Mucosa of stomach (tissue), 1 donor: ENCODE measurements at regions not wholly inside any gene's neighbourhood (a gene's known extent, or its start where the extent isn't known, plus 50 kb on each side); places are given as distances from the start of the nearest gene placed in this dataset.

Source experiments
- H3K27me3 ChIP-seq: one replicate; pipeline ENCODE4 v1.7.0; 2013; ENCODE audit warnings: mild to moderate bottlenecking, low read length; ENCODE audit not compliant: control insufficient read depth, insufficient read depth
- H3K36me3 ChIP-seq: one replicate; pipeline ENCODE4 v1.7.0; 2013; ENCODE audit warnings: low read length; ENCODE audit not compliant: control insufficient read depth, insufficient read depth
- H3K4me1 ChIP-seq: one replicate; pipeline ENCODE4 v1.7.0; 2013; ENCODE audit warnings: mild to moderate bottlenecking, low read length; ENCODE audit not compliant: control insufficient read depth, insufficient read depth
- H3K4me3 ChIP-seq: one replicate; pipeline ENCODE4 v1.7.0; 2013; ENCODE audit warnings: low read length
- H3K9ac ChIP-seq: one replicate; pipeline ENCODE4 v1.7.0; 2013; ENCODE audit warnings: mild to moderate bottlenecking, low read length, moderate library complexity
- H3K9me3 ChIP-seq: one replicate; pipeline ENCODE4 v1.7.0; 2013; ENCODE audit warnings: mild to moderate bottlenecking, low read length, moderate library complexity; ENCODE audit not compliant: control insufficient read depth
- donor health status: Pancreatic carcinoma.

DNA sequence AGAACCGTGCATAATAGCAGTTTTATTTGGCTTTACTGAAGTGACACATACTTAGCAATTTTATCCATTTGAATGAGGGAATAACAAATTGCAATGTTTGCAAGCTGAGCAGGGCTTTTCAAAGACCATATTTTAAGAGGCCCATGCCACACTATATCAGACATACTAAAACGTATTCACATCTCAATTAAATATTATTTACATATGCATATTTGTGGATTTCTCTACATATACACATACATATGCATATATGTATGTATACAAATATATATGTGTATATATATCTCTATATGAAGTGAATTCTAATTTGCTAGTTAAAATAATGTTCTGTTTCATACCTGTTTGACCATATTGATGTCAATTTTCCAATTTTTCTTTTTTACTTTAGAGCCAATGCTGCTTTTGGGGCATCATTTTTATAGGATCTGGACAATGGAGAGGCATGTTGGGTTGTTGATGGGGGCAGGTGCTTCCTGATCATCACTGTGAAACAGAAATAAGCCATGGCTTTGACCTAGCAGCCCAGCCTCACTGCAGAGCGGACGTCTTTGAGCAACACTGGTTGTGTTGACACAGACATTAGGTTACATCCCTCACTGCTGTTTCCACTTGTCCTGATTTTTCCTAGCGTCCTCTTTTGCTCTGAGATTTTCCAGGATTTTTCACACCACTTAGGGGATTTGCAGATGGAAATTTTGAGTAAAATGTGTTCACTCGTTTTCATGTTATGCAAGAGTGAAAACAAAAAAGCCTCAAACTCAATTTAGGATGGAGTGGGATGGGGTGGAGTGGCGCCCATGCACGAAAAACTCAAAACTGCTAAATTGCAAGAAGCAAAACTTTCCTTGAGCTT, 56.9 kb downstream of the RDH14 start:
- H3K4me1 ChIP-seq = no peaks in the 10 kb centered on the region

DNA sequence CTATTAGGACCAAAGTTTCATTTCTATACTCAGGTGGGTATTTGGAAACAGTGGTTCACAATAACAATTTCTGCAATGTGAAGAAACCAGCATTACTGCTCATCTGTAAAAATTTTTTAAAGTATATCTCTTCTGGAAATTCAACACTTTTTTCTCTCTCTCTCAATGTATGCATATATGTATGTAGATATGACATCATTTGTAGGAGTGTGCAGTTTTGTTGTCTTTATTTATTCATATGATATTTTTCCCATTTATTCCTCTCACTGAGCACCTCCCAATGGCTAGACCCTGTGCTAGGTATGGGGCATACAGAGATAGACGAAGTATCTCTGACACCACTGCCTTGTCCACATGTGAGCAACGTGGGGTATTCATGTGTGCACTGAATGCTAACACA, 58.3 kb downstream of the RDH14 start:
- H3K9me3 ChIP-seq = no peaks in the 10 kb centered on the region
- no peaks in the 10 kb centered on the region for H3K36me3 ChIP-seq
- H3K27me3 ChIP-seq = no peaks in the 10 kb centered on the region
- no peak overlapping the region for H3K9ac ChIP-seq
- no peaks in the 10 kb centered on the region for H3K4me1 ChIP-seq
- H3K4me3 ChIP-seq = no peak overlapping the region

More for the DNA sequence above, 56.9 kb downstream of the RDH14 start:
- Histone ChIP-seq H3K36me3 (no peaks in the 10 kb centered on the region), H3K27me3 (no peaks in the 10 kb centered on the region), H3K9me3 (no peaks in the 10 kb centered on the region), H3K9ac (no peak overlapping the region), H3K4me3 (no peak overlapping the region)

DNA sequence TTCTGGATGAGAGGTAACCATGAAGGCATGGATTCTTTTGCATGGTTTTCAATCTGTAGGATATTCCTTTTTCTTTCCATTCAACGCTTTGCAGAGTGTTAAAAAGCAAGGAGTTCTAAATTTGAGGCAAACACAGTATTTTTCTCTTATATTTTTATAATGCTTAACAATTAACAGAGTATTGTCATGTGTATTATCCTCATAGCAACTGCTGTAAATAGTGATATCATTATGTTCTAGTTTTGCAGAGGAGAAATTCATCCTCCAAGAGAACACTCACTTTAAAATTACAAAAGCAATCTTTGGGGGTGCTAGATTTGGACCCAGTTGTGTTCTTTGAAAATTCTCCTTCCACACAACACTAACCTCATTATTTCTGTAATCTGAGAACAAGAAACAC, 58.7 kb downstream of the RDH14 start:
- Histone ChIP-seq H3K9ac (no peak overlapping the region), H3K36me3 (no peaks in the 10 kb centered on the region), H3K4me3 (no peak overlapping the region), H3K4me1 (no peaks in the 10 kb centered on the region), H3K27me3 (no peaks in the 10 kb centered on the region), H3K9me3 (no peaks in the 10 kb centered on the region)

DNA sequence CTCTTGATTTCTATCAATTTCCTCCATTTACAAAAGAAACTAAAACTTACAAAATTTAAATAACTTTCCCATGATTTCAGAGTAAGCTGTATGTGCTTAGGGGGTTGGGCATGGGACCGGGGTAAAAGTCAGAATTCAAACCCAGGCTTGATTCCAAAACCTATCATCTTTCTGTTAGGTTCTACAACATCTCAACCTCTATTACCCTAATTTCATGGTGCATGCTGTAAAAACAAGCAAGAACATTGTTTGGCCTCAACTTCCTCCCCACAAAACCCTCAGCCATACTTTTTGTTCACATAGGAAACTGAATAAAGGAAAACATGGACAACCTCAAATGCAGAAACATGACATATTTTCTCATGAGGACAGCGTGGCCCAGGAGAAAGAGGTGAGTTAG, 59.3 kb downstream of the RDH14 start:
- Histone ChIP-seq H3K4me1 (no peaks in the 10 kb centered on the region), H3K36me3 (no peaks in the 10 kb centered on the region), H3K27me3 (no peaks in the 10 kb centered on the region)

DNA sequence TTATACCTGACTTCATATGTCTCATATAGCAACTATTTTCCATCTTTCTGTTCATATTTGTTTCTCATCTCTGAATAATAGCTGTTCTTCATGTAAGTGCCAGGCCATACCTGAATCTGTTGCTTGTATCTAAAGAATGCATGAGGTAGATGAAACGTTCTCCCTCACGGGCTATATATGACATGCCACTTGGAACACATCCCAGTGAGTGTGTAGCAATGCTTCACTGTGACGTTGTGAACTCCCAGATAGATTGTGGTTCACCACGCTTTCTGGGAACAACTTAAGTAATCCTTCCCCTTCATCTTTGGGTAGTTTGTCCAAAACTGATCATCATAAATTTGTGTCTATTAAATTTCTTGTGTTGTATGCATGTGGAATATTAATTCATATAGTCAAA, 60.1 kb downstream of the RDH14 start:
- Histone ChIP-seq H3K9me3 (no peaks in the 10 kb centered on the region), H3K4me3 (no peak overlapping the region), H3K36me3 (no peaks in the 10 kb centered on the region), H3K27me3 (no peaks in the 10 kb centered on the region), H3K9ac (no peak overlapping the region), H3K4me1 (no peaks in the 10 kb centered on the region)

More for the DNA sequence above, 59.3 kb downstream of the RDH14 start:
- Histone ChIP-seq H3K4me3 (no peak overlapping the region), H3K9me3 (no peaks in the 10 kb centered on the region), H3K9ac (no peak overlapping the region)

DNA sequence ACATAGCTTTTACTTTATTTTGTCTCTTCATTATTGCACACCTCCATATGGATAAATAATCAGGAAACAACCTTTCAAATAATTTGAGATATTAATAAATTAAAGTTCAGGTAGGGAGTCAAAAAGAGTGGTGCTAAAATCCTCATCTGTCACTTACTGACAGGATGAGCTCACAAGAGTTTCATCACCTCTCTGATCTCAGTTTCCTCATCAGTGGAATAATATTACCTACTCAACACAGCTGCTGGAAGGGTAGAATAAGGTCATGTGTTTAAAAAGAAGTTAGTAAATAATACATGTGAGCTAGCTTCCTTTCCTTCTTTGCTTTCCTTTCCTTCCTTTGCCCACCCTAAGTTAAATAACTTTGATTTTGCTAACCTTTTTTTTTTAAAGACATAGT, 61.9 kb downstream of the RDH14 start:
- Histone ChIP-seq H3K9me3 (no peaks in the 10 kb centered on the region), H3K27me3 (no peaks in the 10 kb centered on the region), H3K9ac (no peak overlapping the region), H3K36me3 (no peaks in the 10 kb centered on the region), H3K4me3 (no peak overlapping the region), H3K4me1 (no peaks in the 10 kb centered on the region)

DNA sequence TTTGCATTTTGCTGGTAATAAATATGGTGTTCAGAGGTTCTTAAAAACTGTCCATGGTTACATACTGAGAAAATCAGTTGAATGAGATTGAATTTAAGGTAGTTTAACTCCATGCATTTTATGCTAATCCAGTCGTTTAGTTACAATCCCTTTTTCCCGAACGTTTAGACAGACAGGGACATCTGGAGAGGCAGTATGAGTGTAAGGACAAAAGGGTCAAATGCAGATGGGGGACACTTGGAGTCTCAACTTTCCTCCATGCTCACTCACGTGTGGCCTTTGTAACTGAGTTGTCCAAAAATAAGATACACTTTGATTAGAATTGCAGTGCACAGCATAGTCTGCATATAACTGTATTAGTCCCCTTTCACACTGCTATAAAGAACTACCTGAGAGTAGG, 63.9 kb downstream of the RDH14 start:
- no peaks in the 10 kb centered on the region for H3K36me3 ChIP-seq
- no peak overlapping the region for H3K4me3 ChIP-seq
- no peaks in the 10 kb centered on the region for H3K27me3 ChIP-seq
- no peak overlapping the region for H3K9ac ChIP-seq
- H3K9me3 ChIP-seq = no peaks in the 10 kb centered on the region
- no peaks in the 10 kb centered on the region for H3K4me1 ChIP-seq

DNA sequence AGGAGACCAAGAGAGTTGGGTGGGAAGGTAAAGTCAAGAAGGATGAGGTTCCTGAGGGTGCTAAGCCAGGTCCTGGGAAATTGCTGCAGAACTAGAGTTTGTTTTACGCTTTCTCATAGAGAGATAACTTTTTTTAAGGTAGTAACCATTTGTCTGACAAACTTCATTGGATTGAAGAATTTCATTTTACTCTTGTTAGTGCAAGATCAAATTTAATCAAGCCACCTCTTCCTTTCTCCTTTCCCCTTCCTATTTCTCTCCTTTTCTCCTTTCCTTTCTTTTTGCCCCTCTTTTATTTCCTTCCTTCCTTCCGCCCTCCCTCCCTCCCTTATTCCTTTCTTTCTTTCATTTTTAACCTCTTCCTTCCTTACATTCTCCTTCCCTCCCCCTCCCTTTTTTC, 65.4 kb downstream of the RDH14 start:
- H3K4me3 ChIP-seq = no peak overlapping the region
- no peaks in the 10 kb centered on the region for H3K36me3 ChIP-seq
- H3K9ac ChIP-seq = no peak overlapping the region
- no peaks in the 10 kb centered on the region for H3K4me1 ChIP-seq
- H3K27me3 ChIP-seq = no peaks in the 10 kb centered on the region
- H3K9me3 ChIP-seq = no peaks in the 10 kb centered on the region

DNA sequence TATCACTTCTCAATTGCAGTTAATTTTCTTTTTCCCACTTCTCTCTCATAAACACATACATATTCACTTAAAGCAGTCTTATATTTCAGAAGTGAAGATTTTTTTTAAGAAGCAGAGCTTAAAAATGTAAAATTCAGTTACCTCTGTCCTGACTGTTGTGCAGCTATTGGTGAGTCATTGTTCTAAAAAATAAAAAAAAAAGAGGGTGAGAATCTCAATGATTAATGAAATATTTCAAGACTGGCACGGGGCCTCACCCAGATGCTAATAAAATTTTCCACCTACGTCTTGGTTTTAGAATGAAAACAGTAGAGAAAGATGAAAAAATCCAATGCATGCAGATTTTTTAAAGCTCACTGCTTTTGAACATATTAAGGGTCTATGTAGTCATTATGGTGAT, 67.7 kb downstream of the RDH14 start:
- Histone ChIP-seq H3K9ac (no peak overlapping the region), H3K4me1 (no peaks in the 10 kb centered on the region), H3K9me3 (no peaks in the 10 kb centered on the region)

DNA sequence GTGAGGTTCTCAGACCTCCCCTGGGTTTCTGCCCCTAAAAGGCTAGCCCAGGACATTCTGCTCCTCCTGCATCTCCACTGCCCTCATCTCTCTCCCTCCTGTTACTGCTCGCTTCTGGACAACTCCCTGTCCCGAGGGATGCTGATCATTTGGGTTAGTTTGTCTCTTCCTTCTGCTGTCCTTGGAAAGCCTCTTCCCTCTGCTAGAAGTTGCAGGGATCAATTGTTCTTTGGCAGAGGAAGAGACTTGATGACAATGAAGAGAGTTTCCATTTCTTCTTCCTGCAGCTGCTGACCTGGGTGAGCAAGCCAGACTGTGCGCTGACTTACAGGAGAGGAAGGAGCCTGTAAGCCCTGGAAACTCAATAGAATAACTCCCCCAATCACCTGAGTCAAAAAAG, 68.9 kb downstream of the RDH14 start:
- Histone ChIP-seq H3K9ac (no peak overlapping the region), H3K4me1 (no peaks in the 10 kb centered on the region), H3K27me3 (no peaks in the 10 kb centered on the region), H3K36me3 (no peaks in the 10 kb centered on the region), H3K4me3 (no peak overlapping the region), H3K9me3 (no peaks in the 10 kb centered on the region)

More for the DNA sequence above, 67.7 kb downstream of the RDH14 start:
- no peak overlapping the region for H3K4me3 ChIP-seq
- H3K36me3 ChIP-seq = no peaks in the 10 kb centered on the region
- no peaks in the 10 kb centered on the region for H3K27me3 ChIP-seq

DNA sequence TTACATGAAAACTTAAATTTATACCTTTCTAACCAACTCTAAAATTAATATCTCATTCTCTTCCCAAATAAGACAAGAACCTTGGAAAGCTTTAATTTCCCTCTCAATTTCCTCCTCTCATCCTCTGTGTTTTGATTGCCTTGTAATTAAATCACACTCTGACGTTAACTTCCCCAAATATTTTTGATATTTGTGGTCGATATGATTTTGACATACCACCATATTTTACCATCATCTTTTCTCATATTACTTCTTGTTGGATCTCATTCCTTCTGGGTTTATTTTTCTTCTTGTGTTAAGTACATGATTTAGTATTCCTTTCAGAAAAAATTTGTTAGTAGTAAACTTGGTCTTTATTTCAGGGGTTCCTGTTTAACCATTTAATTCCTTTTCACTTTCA, 69.6 kb downstream of the RDH14 start:
- Histone ChIP-seq H3K9me3 (no peaks in the 10 kb centered on the region), H3K27me3 (no peaks in the 10 kb centered on the region), H3K9ac (no peak overlapping the region), H3K36me3 (no peaks in the 10 kb centered on the region), H3K4me3 (no peak overlapping the region), H3K4me1 (no peaks in the 10 kb centered on the region)

DNA sequence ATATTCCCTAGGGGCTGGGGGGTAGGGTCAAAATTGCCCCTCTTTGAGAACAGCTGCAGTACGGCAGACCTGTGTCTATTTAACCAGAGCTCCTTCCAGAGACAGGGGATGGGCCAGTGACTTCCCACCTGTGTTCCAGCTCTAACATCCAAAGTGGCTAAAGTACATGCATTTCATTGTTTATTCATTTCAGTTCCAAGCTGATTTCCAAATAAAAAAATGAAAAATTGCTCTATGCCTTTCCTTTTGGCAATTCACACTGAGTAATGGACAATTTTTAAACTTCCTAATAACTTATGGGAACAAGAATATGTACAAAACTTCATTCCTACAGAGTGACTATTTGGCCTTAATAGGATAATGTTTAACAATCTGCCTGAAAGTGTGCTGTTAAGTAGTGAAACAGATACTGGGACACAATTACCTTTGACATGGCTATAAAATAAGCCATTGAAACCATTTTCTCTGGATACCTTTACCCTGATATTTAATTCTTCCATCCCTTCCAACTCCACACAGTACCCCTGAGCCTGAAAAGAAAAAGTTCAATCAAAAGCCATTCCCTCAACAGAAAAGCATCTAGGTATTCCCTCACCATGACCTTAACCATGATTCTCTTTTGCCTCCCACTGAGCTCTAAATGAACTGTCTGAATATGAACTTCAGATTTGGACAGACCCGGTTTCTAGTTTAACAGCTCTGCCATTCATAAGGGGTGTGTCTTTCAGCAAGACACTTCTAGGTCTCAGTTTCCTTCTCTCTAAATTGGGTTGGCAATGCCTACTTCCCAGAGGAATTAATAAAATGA, 73.1 kb downstream of the RDH14 start:
- Histone ChIP-seq H3K36me3 (no peaks in the 10 kb centered on the region), H3K27me3 (no peaks in the 10 kb centered on the region), H3K9ac (no peak overlapping the region), H3K4me1 (no peaks in the 10 kb centered on the region), H3K9me3 (no peaks in the 10 kb centered on the region), H3K4me3 (no peak overlapping the region)
